ENCODE measurements at regions not wholly inside any gene's neighbourhood (a gene's known extent, or its start where the extent isn't known, plus 50 kb on each side); places are given as distances from the start of the nearest gene placed in this dataset.
"Not testable (repeated sequence)": the region's sequence is repeated elsewhere in the genome, so short reads cannot be mapped to it uniquely, and the experiment has no call there.

GRCh38 chr14:42490536-42490935 lies 883.9 kb downstream of the LRFN5 start:
- no peak for DNase-seq (ENCODE audit: low spot score)

GRCh38 chr14:42488965-42489364 lies 882.3 kb downstream of the LRFN5 start:
- DNase-seq (ENCODE audit: low spot score): no peak

- not testable (repeated sequence) for DNase-seq (ENCODE audit: low spot score)
Observed at GRCh38 chr14:42482345-42482971, 875.8 kb downstream of the LRFN5 start.

GRCh38 chr14:42481714-42482113 lies 875.0 kb downstream of the LRFN5 start:
- DNase-seq (ENCODE audit: low spot score): not testable (repeated sequence)

GRCh38 chr14:42480255-42480654 lies 873.6 kb downstream of the LRFN5 start:
- DNase-seq (ENCODE audit: low spot score): no peak

GRCh38 chr14:42475289-42475688 lies 868.6 kb downstream of the LRFN5 start:
- DNase-seq (ENCODE audit: low spot score): no peak

- no peak for DNase-seq (ENCODE audit: low spot score)
Observed at GRCh38 chr14:42470427-42470719, 863.7 kb downstream of the LRFN5 start.

- DNase-seq (ENCODE audit: low spot score): no peak
Observed at GRCh38 chr14:42469637-42470426, 863.2 kb downstream of the LRFN5 start.

GRCh38 chr14:42460673-42461072 lies 854.0 kb downstream of the LRFN5 start:
- no peak for DNase-seq (ENCODE audit: low spot score)

- DNase-seq (ENCODE audit: low spot score): no peak
Observed at GRCh38 chr14:42459171-42459685, 852.6 kb downstream of the LRFN5 start.

GRCh38 chr14:42441615-42442014 lies 834.9 kb downstream of the LRFN5 start:
- no peak for DNase-seq (ENCODE audit: low spot score)

- DNase-seq (ENCODE audit: low spot score): no peak
Observed at GRCh38 chr14:42437809-42438208, 831.1 kb downstream of the LRFN5 start.

GRCh38 chr14:42429401-42429800 lies 822.7 kb downstream of the LRFN5 start:
- no peak for DNase-seq (ENCODE audit: low spot score)

GRCh38 chr14:42428996-42429395 lies 822.3 kb downstream of the LRFN5 start:
- DNase-seq (ENCODE audit: low spot score): no peak

- no peak for DNase-seq (ENCODE audit: low spot score)
Observed at GRCh38 chr14:42424501-42424900, 817.8 kb downstream of the LRFN5 start.

- no peak for DNase-seq (ENCODE audit: low spot score)
Observed at GRCh38 chr14:42421377-42422078, 814.9 kb downstream of the LRFN5 start.

GRCh38 chr14:42420071-42420470 lies 813.4 kb downstream of the LRFN5 start:
- no peak for DNase-seq (ENCODE audit: low spot score)

- DNase-seq (ENCODE audit: low spot score): no peak
Observed at GRCh38 chr14:42407153-42407552, 800.5 kb downstream of the LRFN5 start.

- DNase-seq (ENCODE audit: low spot score): no peak
Observed at GRCh38 chr14:42391146-42391834, 784.6 kb downstream of the LRFN5 start.

- DNase-seq (ENCODE audit: low spot score): no peak
Observed at GRCh38 chr14:42378880-42379279, 772.2 kb downstream of the LRFN5 start.

GRCh38 chr14:42378274-42378673 lies 771.6 kb downstream of the LRFN5 start:
- no peak for DNase-seq (ENCODE audit: low spot score)

GRCh38 chr14:42374332-42374731 lies 767.7 kb downstream of the LRFN5 start:
- DNase-seq (ENCODE audit: low spot score): no peak

All from HuH-7 (cell line).